Erythroblast (primary cell): ENCODE measurements at regions not wholly inside any gene's neighbourhood (a gene's known extent, or its start where the extent isn't known, plus 50 kb on each side); places are given as distances from the start of the nearest gene placed in this dataset.

Source experiments
- GATA1 ChIP-seq: IDR thresholded peaks from 2 replicates; pipeline ENCODE4 v1.6.1; 2011; ENCODE audit warnings: low read depth, mild to moderate bottlenecking, control low read depth, low read length, moderate library complexity
- POLR2A ChIP-seq: IDR thresholded peaks from 2 replicates; pipeline ENCODE4 v1.6.1; 2011; ENCODE audit warnings: mild to moderate bottlenecking, low read length

DNA sequence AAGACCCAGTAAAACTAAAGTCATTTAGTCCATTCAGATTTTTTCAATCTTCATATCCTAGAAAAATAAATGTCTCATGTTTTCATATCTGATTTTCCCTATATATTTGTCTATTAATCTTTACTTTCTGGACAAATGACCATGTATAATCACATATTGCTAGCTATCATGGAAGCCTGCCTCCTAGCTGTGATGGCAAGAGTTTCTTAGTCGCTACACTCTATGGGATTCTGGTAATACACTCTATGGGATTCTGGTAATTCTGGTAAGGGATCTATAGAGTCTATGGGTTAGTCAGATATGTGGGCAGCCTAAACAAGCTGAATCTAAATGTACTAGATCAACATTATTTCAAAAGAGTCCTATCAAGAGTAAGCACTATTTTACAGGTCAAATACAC is 198.7 kb upstream of the LHX8 start:
- TF ChIP-seq POLR2A, result no peak
- TF ChIP-seq GATA1, result no peak
